Adrenal gland (tissue), 5 donors: ENCODE measurements at regions not wholly inside any gene's neighbourhood (a gene's known extent, or its start where the extent isn't known, plus 50 kb on each side); places are given as distances from the start of the nearest gene placed in this dataset.

Source experiments
- POLR2A ChIP-seq, 2 donors: fragments of 450-650 bp; IDR thresholded peaks; one replicate each; pipeline ENCODE4 v1.6.1; 2017; ENCODE audit warnings: antibody characterized with exemption in 2 of 2, mild to moderate bottlenecking in 2 of 2, moderate library complexity in 1 of 2
- TF ChIP-seq, protein P1 (sequence below), 6 experiments: fragments of 450-650 bp in 4 of 6; fragments of 200-600 bp in 2 of 6; sonication (generic) in 1 of 6; IDR thresholded peaks; 1 replicate in 5 of 6; 2 replicates in 1 of 6; pipeline versions ENCODE4 v1.5.1 to v1.8.0; 2016 to 2021; ENCODE audit warnings: antibody characterized with exemption in 6 of 6, mild to moderate bottlenecking in 2 of 6, moderate library complexity in 1 of 6
- donor health status: DM: no; HTN: no; CAD: no.

GRCh38 chr18:61753373-61753772 is 139.4 kb downstream of the RNF152 start:
- TF ChIP-seq, protein P1, sequence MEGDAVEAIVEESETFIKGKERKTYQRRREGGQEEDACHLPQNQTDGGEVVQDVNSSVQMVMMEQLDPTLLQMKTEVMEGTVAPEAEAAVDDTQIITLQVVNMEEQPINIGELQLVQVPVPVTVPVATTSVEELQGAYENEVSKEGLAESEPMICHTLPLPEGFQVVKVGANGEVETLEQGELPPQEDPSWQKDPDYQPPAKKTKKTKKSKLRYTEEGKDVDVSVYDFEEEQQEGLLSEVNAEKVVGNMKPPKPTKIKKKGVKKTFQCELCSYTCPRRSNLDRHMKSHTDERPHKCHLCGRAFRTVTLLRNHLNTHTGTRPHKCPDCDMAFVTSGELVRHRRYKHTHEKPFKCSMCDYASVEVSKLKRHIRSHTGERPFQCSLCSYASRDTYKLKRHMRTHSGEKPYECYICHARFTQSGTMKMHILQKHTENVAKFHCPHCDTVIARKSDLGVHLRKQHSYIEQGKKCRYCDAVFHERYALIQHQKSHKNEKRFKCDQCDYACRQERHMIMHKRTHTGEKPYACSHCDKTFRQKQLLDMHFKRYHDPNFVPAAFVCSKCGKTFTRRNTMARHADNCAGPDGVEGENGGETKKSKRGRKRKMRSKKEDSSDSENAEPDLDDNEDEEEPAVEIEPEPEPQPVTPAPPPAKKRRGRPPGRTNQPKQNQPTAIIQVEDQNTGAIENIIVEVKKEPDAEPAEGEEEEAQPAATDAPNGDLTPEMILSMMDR (IDR thresholded peaks at IDR 0.05) = no peak
- TF ChIP-seq POLR2A (IDR thresholded peaks at IDR 0.05) = no peak
